ENCODE measurements at regions not wholly inside any gene's neighbourhood (a gene's known extent, or its start where the extent isn't known, plus 50 kb on each side); places are given as distances from the start of the nearest gene placed in this dataset.

DNA sequence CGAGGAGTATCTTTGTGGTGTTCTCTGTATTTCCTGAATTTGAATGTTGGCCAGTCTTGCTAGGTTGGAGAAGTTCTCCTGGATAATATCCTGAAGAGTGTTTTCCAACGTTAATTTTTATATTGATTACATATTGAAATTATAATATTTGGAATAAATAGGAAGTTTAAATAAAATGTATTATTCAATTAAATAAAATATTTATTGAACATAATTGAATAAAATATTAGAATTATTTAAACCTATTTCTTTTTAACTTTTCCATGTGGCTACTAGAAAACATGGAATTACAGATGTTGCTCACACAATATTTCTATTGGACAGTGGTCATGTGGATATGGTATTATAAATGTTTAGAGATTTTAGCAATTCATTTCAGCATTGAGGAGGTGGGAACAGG lies 170.8 kb upstream of the FST start:
- Mint-ChIP-seq H3K36me3 (no peaks in the 10 kb centered on the region), H3K27me3 (ENCODE audit: low read depth in 3 of 3) (no peaks in the 10 kb centered on the region), H3K27ac (no peak overlapping the region), H3K4me3 (no peak overlapping the region), H3K9me3 (peaks cover 9 to 26% (median 15%) of the 10 kb centered on the region in 7 donors), H3K4me1 (no peaks in the 10 kb centered on the region)
- Histone ChIP-seq H2AFZ (ENCODE audit: insufficient read depth, low read depth, low read length, poor library complexity, severe bottlenecking) (no peak overlapping the region), H3K79me2 (ENCODE audit: insufficient read depth, low read length) (no peaks in the 10 kb centered on the region), H3K4me1 (ENCODE audit: control insufficient read depth in 1 of 2, insufficient read depth in 2 of 2, low read length in 2 of 2) (no peaks in the 10 kb centered on the region), H3K27ac (ENCODE audit: low read depth in 1 of 2, low read length in 2 of 2) (no peak overlapping the region), H4K20me1 (ENCODE audit: insufficient read depth, low read length) (no peaks in the 10 kb centered on the region), H3K36me3 (replicated peaks in 1 of 2; ENCODE audit: control insufficient read depth in 1 of 2, insufficient read depth in 2 of 2, low read length in 2 of 2) (no peaks in the 10 kb centered on the region), H3K9me3 (replicated peaks in 1 of 2; ENCODE audit: control insufficient read depth in 1 of 2, insufficient read depth in 1 of 2, low read length in 2 of 2) (no peaks in the 10 kb centered on the region), H3K27me3 (ENCODE audit: control insufficient read depth in 2 of 2, insufficient read depth in 2 of 2, low read length in 2 of 2) (no peaks in the 10 kb centered on the region), H3K4me2 (replicated peaks; ENCODE audit: extremely low read depth, low read length, poor library complexity, severe bottlenecking) (no peak overlapping the region), H3K9ac (ENCODE audit: insufficient read depth, low read length, poor library complexity, severe bottlenecking) (no peak overlapping the region), H3K4me3 (replicated peaks in 1 of 3; ENCODE audit: low read depth in 2 of 3, low read length in 3 of 3) (no peak overlapping the region)
- WGBS (ENCODE audit: insufficient coverage): no CpG with 5 or more reads among the region's 2 CpGs
- DNase-seq: no peak
- intact Hi-C loops (cut with micrococcal nuclease): no loop called here
- TF ChIP-seq, protein P1, sequence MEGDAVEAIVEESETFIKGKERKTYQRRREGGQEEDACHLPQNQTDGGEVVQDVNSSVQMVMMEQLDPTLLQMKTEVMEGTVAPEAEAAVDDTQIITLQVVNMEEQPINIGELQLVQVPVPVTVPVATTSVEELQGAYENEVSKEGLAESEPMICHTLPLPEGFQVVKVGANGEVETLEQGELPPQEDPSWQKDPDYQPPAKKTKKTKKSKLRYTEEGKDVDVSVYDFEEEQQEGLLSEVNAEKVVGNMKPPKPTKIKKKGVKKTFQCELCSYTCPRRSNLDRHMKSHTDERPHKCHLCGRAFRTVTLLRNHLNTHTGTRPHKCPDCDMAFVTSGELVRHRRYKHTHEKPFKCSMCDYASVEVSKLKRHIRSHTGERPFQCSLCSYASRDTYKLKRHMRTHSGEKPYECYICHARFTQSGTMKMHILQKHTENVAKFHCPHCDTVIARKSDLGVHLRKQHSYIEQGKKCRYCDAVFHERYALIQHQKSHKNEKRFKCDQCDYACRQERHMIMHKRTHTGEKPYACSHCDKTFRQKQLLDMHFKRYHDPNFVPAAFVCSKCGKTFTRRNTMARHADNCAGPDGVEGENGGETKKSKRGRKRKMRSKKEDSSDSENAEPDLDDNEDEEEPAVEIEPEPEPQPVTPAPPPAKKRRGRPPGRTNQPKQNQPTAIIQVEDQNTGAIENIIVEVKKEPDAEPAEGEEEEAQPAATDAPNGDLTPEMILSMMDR (IDR thresholded peaks at IDR 0.05): no peak

DNA sequence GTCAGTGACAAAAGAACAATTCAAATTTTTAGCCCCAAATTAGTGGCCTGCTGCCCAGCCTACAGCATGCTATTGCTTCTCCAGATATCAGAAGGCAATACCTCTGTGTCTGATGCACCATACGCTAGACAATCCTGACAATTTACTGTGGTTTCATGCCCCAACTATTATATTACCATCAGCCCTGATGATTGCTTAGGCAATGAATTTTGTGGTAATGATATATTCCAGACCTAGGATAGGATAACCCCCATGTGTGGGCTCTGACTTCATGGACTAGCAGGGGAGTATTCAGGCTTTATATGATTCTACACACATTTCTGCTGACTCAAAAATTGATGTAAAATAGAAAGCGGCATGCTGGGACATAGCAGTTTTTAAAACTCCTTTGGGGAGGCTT lies 168.7 kb upstream of the FST start:
- H3K4me3 ChIP-seq (replicated peaks in 1 of 3; ENCODE audit: low read depth in 2 of 3, low read length in 3 of 3): no peak overlapping the region
- H3K9ac ChIP-seq (ENCODE audit: insufficient read depth, low read length, poor library complexity, severe bottlenecking): no peak overlapping the region
- H3K36me3 ChIP-seq (replicated peaks in 1 of 2; ENCODE audit: control insufficient read depth in 1 of 2, insufficient read depth in 2 of 2, low read length in 2 of 2): no peaks in the 10 kb centered on the region
- no peak overlapping the region for H3K4me2 ChIP-seq (replicated peaks; ENCODE audit: extremely low read depth, low read length, poor library complexity, severe bottlenecking)
- H3K4me1 Mint-ChIP-seq: no peaks in the 10 kb centered on the region
- no peaks in the 10 kb centered on the region for H3K36me3 Mint-ChIP-seq
- H3K4me3 Mint-ChIP-seq: no peak overlapping the region
- peaks cover 0 to 5% of the 10 kb centered on the region in 2 donors for H3K9me3 ChIP-seq (replicated peaks in 1 of 2; ENCODE audit: control insufficient read depth in 1 of 2, insufficient read depth in 1 of 2, low read length in 2 of 2)
- peaks cover 9 to 20% (median 16%) of the 10 kb centered on the region in 7 donors for H3K9me3 Mint-ChIP-seq
- no peaks in the 10 kb centered on the region for H3K79me2 ChIP-seq (ENCODE audit: insufficient read depth, low read length)
- H3K27me3 ChIP-seq (ENCODE audit: control insufficient read depth in 2 of 2, insufficient read depth in 2 of 2, low read length in 2 of 2): no peaks in the 10 kb centered on the region
- DNase-seq: no peak
- H4K20me1 ChIP-seq (ENCODE audit: insufficient read depth, low read length): no peaks in the 10 kb centered on the region
- no peaks in the 10 kb centered on the region for H3K27me3 Mint-ChIP-seq (ENCODE audit: low read depth in 3 of 3)
- H3K27ac ChIP-seq (ENCODE audit: low read depth in 1 of 2, low read length in 2 of 2): no peak overlapping the region
- no CpG with 5 or more reads among the region's 2 CpGs for WGBS (ENCODE audit: insufficient coverage)
- TF ChIP-seq, protein P1 (IDR thresholded peaks at IDR 0.05): no peak
- H3K27ac Mint-ChIP-seq: no peak overlapping the region
- intact Hi-C loops (cut with micrococcal nuclease): no loop called here
- H2AFZ ChIP-seq (ENCODE audit: insufficient read depth, low read depth, low read length, poor library complexity, severe bottlenecking): no peak overlapping the region
- no peaks in the 10 kb centered on the region for H3K4me1 ChIP-seq (ENCODE audit: control insufficient read depth in 1 of 2, insufficient read depth in 2 of 2, low read length in 2 of 2)

All from CD14-positive monocyte (primary cell).